ENCODE measurements at regions not wholly inside any gene's neighbourhood (a gene's known extent, or its start where the extent isn't known, plus 50 kb on each side); places are given as distances from the start of the nearest gene placed in this dataset.
A peak's percentile ranks its signal among the peaks of the same experiment; 100 is the strongest.

DNA sequence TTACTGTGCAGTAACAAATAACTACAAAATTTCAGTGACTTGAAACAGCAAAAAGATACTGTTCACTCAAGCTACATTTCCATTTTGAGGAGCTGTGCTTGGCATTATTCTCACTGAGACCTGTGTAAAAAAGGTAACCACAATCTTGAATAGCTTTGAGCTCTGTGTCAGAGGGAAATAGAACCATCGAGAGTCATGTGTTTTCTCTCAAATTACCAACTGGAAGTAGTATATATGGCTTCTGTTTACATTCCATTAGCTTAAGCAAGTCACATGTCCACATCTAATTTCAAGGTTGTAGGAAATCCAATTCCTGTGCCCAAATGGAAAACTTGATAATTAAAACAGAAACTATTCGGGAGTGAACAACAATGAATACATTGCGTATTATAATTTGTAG lies 82.9 kb upstream of the BANK1 start:
- Mint-ChIP-seq H3K4me3 (no peak overlapping the region), H3K36me3 (ENCODE audit: low read depth) (no peaks in the 10 kb centered on the region), H3K27me3 (ENCODE audit: insufficient read depth, low read depth, poor library complexity) (no peaks in the 10 kb centered on the region), H3K27ac (no peak overlapping the region), H3K4me1 (no peaks in the 10 kb centered on the region), H3K9me3 (peaks cover 4% of the 10 kb centered on the region; the same call in 1 of the 3 replicates)
- no peaks in the 10 kb centered on the region for H3K4me1 ChIP-seq (ENCODE audit: insufficient read depth)
- H3K79me2 ChIP-seq (replicated peaks; ENCODE audit: insufficient read depth) = no peaks in the 10 kb centered on the region
- H4K20me1 ChIP-seq (replicated peaks; ENCODE audit: insufficient read depth) = no peaks in the 10 kb centered on the region
- TF ChIP-seq CREB1 (CRISPR knock-in tag; IDR thresholded peaks at IDR 0.05; ENCODE audit: low read depth) = no peak
- TF ChIP-seq STAT1 (IDR thresholded peaks at IDR 0.05; ENCODE audit: unreplicated experiment) = no peak
- TF ChIP-seq ZNF331 (CRISPR knock-in tag; IDR thresholded peaks at IDR 0.05; ENCODE audit: low read depth) = no peak
- TF ChIP-seq, protein P1, sequence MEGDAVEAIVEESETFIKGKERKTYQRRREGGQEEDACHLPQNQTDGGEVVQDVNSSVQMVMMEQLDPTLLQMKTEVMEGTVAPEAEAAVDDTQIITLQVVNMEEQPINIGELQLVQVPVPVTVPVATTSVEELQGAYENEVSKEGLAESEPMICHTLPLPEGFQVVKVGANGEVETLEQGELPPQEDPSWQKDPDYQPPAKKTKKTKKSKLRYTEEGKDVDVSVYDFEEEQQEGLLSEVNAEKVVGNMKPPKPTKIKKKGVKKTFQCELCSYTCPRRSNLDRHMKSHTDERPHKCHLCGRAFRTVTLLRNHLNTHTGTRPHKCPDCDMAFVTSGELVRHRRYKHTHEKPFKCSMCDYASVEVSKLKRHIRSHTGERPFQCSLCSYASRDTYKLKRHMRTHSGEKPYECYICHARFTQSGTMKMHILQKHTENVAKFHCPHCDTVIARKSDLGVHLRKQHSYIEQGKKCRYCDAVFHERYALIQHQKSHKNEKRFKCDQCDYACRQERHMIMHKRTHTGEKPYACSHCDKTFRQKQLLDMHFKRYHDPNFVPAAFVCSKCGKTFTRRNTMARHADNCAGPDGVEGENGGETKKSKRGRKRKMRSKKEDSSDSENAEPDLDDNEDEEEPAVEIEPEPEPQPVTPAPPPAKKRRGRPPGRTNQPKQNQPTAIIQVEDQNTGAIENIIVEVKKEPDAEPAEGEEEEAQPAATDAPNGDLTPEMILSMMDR (conservative IDR thresholded peaks at IDR 0.05; ENCODE audit: low read depth in 2 of 2) = no peak
- TF ChIP-seq POLR2AphosphoS5 (IDR thresholded peaks at IDR 0.05; ENCODE audit: low read depth) = no peak
- TF ChIP-seq EZH2 (IDR thresholded peaks at IDR 0.05; ENCODE audit: low read depth, unreplicated experiment) = no peak
- no peak for TF ChIP-seq ZNF114 (CRISPR knock-in tag; IDR thresholded peaks at IDR 0.05)
- TF ChIP-seq, protein P2, sequence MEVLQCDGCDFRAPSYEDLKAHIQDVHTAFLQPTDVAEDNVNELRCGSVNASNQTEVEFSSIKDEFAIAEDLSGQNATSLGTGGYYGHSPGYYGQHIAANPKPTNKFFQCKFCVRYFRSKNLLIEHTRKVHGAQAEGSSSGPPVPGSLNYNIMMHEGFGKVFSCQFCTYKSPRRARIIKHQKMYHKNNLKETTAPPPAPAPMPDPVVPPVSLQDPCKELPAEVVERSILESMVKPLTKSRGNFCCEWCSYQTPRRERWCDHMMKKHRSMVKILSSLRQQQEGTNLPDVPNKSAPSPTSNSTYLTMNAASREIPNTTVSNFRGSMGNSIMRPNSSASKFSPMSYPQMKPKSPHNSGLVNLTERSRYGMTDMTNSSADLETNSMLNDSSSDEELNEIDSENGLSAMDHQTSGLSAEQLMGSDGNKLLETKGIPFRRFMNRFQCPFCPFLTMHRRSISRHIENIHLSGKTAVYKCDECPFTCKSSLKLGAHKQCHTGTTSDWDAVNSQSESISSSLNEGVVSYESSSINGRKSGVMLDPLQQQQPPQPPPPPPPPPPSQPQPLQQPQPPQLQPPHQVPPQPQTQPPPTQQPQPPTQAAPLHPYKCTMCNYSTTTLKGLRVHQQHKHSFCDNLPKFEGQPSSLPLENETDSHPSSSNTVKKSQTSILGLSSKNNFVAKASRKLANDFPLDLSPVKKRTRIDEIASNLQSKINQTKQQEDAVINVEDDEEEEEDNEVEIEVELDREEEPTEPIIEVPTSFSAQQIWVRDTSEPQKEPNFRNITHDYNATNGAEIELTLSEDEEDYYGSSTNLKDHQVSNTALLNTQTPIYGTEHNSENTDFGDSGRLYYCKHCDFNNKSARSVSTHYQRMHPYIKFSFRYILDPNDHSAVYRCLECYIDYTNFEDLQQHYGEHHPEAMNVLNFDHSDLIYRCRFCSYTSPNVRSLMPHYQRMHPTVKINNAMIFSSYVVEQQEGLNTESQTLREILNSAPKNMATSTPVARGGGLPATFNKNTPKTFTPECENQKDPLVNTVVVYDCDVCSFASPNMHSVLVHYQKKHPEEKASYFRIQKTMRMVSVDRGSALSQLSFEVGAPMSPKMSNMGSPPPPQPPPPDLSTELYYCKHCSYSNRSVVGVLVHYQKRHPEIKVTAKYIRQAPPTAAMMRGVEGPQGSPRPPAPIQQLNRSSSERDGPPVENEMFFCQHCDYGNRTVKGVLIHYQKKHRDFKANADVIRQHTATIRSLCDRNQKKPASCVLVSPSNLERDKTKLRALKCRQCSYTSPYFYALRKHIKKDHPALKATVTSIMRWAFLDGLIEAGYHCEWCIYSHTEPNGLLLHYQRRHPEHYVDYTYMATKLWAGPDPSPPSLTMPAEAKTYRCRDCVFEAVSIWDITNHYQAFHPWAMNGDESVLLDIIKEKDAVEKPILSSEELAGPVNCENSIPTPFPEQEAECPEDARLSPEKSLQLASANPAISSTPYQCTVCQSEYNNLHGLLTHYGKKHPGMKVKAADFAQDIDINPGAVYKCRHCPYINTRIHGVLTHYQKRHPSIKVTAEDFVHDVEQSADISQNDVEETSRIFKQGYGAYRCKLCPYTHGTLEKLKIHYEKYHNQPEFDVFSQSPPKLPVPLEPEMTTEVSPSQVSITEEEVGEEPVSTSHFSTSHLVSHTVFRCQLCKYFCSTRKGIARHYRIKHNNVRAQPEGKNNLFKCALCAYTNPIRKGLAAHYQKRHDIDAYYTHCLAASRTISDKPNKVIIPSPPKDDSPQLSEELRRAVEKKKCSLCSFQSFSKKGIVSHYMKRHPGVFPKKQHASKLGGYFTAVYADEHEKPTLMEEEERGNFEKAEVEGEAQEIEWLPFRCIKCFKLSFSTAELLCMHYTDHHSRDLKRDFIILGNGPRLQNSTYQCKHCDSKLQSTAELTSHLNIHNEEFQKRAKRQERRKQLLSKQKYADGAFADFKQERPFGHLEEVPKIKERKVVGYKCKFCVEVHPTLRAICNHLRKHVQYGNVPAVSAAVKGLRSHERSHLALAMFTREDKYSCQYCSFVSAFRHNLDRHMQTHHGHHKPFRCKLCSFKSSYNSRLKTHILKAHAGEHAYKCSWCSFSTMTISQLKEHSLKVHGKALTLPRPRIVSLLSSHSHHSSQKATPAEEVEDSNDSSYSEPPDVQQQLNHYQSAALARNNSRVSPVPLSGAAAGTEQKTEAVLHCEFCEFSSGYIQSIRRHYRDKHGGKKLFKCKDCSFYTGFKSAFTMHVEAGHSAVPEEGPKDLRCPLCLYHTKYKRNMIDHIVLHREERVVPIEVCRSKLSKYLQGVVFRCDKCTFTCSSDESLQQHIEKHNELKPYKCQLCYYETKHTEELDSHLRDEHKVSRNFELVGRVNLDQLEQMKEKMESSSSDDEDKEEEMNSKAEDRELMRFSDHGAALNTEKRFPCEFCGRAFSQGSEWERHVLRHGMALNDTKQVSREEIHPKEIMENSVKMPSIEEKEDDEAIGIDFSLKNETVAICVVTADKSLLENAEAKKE (CRISPR knock-in tag; IDR thresholded peaks at IDR 0.05) = no peak
- TF ChIP-seq, protein P3, sequence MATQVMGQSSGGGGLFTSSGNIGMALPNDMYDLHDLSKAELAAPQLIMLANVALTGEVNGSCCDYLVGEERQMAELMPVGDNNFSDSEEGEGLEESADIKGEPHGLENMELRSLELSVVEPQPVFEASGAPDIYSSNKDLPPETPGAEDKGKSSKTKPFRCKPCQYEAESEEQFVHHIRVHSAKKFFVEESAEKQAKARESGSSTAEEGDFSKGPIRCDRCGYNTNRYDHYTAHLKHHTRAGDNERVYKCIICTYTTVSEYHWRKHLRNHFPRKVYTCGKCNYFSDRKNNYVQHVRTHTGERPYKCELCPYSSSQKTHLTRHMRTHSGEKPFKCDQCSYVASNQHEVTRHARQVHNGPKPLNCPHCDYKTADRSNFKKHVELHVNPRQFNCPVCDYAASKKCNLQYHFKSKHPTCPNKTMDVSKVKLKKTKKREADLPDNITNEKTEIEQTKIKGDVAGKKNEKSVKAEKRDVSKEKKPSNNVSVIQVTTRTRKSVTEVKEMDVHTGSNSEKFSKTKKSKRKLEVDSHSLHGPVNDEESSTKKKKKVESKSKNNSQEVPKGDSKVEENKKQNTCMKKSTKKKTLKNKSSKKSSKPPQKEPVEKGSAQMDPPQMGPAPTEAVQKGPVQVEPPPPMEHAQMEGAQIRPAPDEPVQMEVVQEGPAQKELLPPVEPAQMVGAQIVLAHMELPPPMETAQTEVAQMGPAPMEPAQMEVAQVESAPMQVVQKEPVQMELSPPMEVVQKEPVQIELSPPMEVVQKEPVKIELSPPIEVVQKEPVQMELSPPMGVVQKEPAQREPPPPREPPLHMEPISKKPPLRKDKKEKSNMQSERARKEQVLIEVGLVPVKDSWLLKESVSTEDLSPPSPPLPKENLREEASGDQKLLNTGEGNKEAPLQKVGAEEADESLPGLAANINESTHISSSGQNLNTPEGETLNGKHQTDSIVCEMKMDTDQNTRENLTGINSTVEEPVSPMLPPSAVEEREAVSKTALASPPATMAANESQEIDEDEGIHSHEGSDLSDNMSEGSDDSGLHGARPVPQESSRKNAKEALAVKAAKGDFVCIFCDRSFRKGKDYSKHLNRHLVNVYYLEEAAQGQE (IDR thresholded peaks at IDR 0.05; ENCODE audit: unreplicated experiment) = no peak
- TF ChIP-seq NANOG (IDR thresholded peaks at IDR 0.05; ENCODE audit: borderline replicate concordance) = no peak
- no peak for TF ChIP-seq EZH2phosphoT487 (IDR thresholded peaks at IDR 0.05; ENCODE audit: unreplicated experiment)
- TF ChIP-seq JUNB (IDR thresholded peaks at IDR 0.05; ENCODE audit: unreplicated experiment) = no peak
- TF ChIP-seq, protein P4, sequence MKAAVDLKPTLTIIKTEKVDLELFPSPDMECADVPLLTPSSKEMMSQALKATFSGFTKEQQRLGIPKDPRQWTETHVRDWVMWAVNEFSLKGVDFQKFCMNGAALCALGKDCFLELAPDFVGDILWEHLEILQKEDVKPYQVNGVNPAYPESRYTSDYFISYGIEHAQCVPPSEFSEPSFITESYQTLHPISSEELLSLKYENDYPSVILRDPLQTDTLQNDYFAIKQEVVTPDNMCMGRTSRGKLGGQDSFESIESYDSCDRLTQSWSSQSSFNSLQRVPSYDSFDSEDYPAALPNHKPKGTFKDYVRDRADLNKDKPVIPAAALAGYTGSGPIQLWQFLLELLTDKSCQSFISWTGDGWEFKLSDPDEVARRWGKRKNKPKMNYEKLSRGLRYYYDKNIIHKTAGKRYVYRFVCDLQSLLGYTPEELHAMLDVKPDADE (IDR thresholded peaks at IDR 0.05) = no peak
- H3K27ac ChIP-seq (ENCODE audit: low read depth) = no peak overlapping the region
- H3K4me2 ChIP-seq = no peak overlapping the region
- DNase-seq (ENCODE audit: low spot score) (peak; percentile 5), ATAC-seq (no peak)
- peaks cover 4% of the 10 kb centered on the region; the same call in 1 of the 2 replicates for H3K9me2 ChIP-seq (ENCODE audit: insufficient read depth)
- H2AFZ ChIP-seq = no peak overlapping the region
- H3K4me3 ChIP-seq = no peak overlapping the region
- no peaks in the 10 kb centered on the region for H3F3A ChIP-seq (replicated peaks; ENCODE audit: low read depth)
- H3K36me3 ChIP-seq (ENCODE audit: insufficient read depth) = no peaks in the 10 kb centered on the region
- no peaks in the 10 kb centered on the region for H3K27me3 ChIP-seq (ENCODE audit: insufficient read depth)

Data from GM23338 (cell line).